B cell (primary cell): ENCODE measurements at regions not wholly inside any gene's neighbourhood (a gene's known extent, or its start where the extent isn't known, plus 50 kb on each side); places are given as distances from the start of the nearest gene placed in this dataset.
"Not testable (repeated sequence)": the region's sequence is repeated elsewhere in the genome, so short reads cannot be mapped to it uniquely, and the experiment has no call there.

ENCODE experiments used
- ATAC-seq: fragments of 200-7000 bp; cut with Tn5 transposase; one replicate; pipeline ENCODE4 v1.10.0; 2021; ENCODE audit warnings: low read depth, mild to moderate bottlenecking, moderate number of reproducible peaks, moderate library complexity
- CTCF ChIA-PET: fragments of 350-600 bp; sonication (Branson Sonifier 250); formaldehyde crosslinking; loops from one replicate; lab custom pipeline; 2021; ENCODE audit warnings: antibody characterized with exemption, inconsistent platforms; lab: Charles Lee
- POLR2A ChIA-PET: fragments of 350-600 bp; sonication (Branson Sonifier 250); formaldehyde crosslinking; loops from one replicate; lab custom pipeline; 2021; ENCODE audit warnings: antibody characterized with exemption; lab: Charles Lee
- DNase-seq: peaks from one replicate; pipeline ENCODE4 v3.0.0; 2013
- H2AFZ ChIP-seq: 2 replicates; pipeline ENCODE4 v1.6.1; 2012; ENCODE audit warnings: mild to moderate bottlenecking, low read depth, low read length; ENCODE audit not compliant: insufficient read depth, poor library complexity, severe bottlenecking
- H3K27ac ChIP-seq, 2 donors: 1 replicate in 1 of 2; 2 replicates in 1 of 2; pipeline ENCODE4 v1.5.1; 2012 to 2013; ENCODE audit warnings: low read length in 2 of 2, mild to moderate bottlenecking in 2 of 2, moderate library complexity in 1 of 2
- H3K27me3 ChIP-seq, 4 experiments: fragments of 200-600 bp in 1 of 4; sonication (generic) in 1 of 4; replicated peaks in 1 of 4; 1 replicate in 2 of 4; 2 replicates in 2 of 4; pipeline versions ENCODE4 v1.6.1 to v1.7.0; 2013 to 2016; ENCODE audit warnings: low read length in 3 of 4, mild to moderate bottlenecking in 2 of 4, mixed read lengths in 1 of 4, moderate library complexity in 1 of 4; ENCODE audit not compliant: insufficient read depth in 4 of 4, control insufficient read depth in 3 of 4; ENCODE audit errors: control extremely low read depth in 1 of 4
- H3K36me3 ChIP-seq, 2 experiments: replicated peaks in 1 of 2; 1 replicate in 1 of 2; 2 replicates in 1 of 2; pipeline versions ENCODE4 v1.6.1 to v1.7.1; 2013; ENCODE audit warnings: low read length in 1 of 2; ENCODE audit not compliant: insufficient read depth in 2 of 2, control insufficient read depth in 1 of 2; ENCODE audit errors: control extremely low read depth in 1 of 2, extremely low read depth in 1 of 2
- H3K4me1 ChIP-seq, 2 donors: fragments of 200-600 bp in 1 of 2; sonication (generic) in 1 of 2; 1 replicate in 1 of 2; 2 replicates in 1 of 2; pipeline versions ENCODE4 v1.5.1 to v1.6.1; 2013 to 2017; ENCODE audit warnings: low read length in 2 of 2; ENCODE audit not compliant: control insufficient read depth in 2 of 2, insufficient read depth in 2 of 2
- H3K4me2 ChIP-seq: replicated peaks from 2 replicates; pipeline ENCODE3; 2012; ENCODE audit warnings: mild to moderate bottlenecking, low read depth, low read length; ENCODE audit not compliant: poor library complexity, severe bottlenecking
- H3K4me3 ChIP-seq, 5 experiments: fragments of 200-600 bp in 1 of 5; sonication (generic) in 1 of 5; 1 replicate in 3 of 5; 2 replicates in 2 of 5; pipeline versions ENCODE4 v1.5.1 to v1.7.0; 2011 to 2016; ENCODE audit warnings: low read length in 4 of 5, mild to moderate bottlenecking in 4 of 5, low read depth in 2 of 5, control low read depth in 1 of 5, moderate library complexity in 1 of 5; ENCODE audit not compliant: insufficient read depth in 1 of 5; ENCODE audit errors: control extremely low read depth in 1 of 5, extremely low read depth in 1 of 5
- H3K79me2 ChIP-seq: fragments of 200-600 bp; sonication (generic); one replicate; pipeline ENCODE4 v1.6.0; 2016; ENCODE audit warnings: low read length; ENCODE audit not compliant: control insufficient read depth, insufficient read depth
- H3K9ac ChIP-seq: fragments of 200-600 bp; sonication (generic); 2 replicates; pipeline ENCODE4 v1.6.1; 2017; ENCODE audit warnings: mild to moderate bottlenecking, low read length, moderate library complexity
- H3K9me3 ChIP-seq, 3 donors: one replicate each; pipeline versions ENCODE4 v1.6.1 to v1.7.1; 2013; ENCODE audit warnings: low read length in 2 of 3; ENCODE audit not compliant: control insufficient read depth in 2 of 3, insufficient read depth in 1 of 3; ENCODE audit errors: control extremely low read depth in 1 of 3
- H4K20me1 ChIP-seq: 2 replicates; pipeline ENCODE4 v1.6.0; 2012; ENCODE audit warnings: mild to moderate bottlenecking, low read length; ENCODE audit not compliant: insufficient read depth, control insufficient read depth, poor library complexity, severe bottlenecking
- H3K27ac Mint-ChIP-seq: one replicate; pipeline ENCODE4 v1.8.0; 2021; ENCODE audit warnings: mixed read lengths
- H3K27me3 Mint-ChIP-seq: one replicate; pipeline ENCODE4 v1.8.0; 2021; ENCODE audit warnings: mixed read lengths
- H3K4me1 Mint-ChIP-seq: one replicate; pipeline ENCODE4 v1.8.0; 2021; ENCODE audit warnings: mixed read lengths
- H3K4me3 Mint-ChIP-seq: one replicate; pipeline ENCODE4 v1.8.0; 2021; ENCODE audit warnings: mixed read lengths
- H3K9me3 Mint-ChIP-seq: one replicate; pipeline ENCODE4 v1.8.0; 2022; ENCODE audit warnings: mixed read lengths; ENCODE audit not compliant: insufficient read depth
- EZH2 ChIP-seq: IDR thresholded peaks from 2 replicates; pipeline ENCODE4 v1.6.1; 2012; ENCODE audit warnings: borderline replicate concordance, low read depth, mild to moderate bottlenecking, moderate library complexity, low read length; ENCODE audit not compliant: insufficient read depth, poor library complexity, severe bottlenecking
- WGBS: methylation state at CpG from one replicate; pipeline ENCODE4 v1.1.5; 2013; ENCODE audit warnings: missing lambda C conversion rate; ENCODE audit not compliant: insufficient coverage; 5-methylcytosine and 5-hydroxymethylcytosine counted together
- intact Hi-C: fragments of 100-400 bp; cut with micrococcal nuclease; formaldehyde crosslinking; loops from one replicate; pipeline ENCODE4 v1.10.0; 2022
- TF ChIP-seq, protein P1 (sequence below): fragments of 200-600 bp; IDR thresholded peaks from one replicate; pipeline ENCODE4 v1.8.0; 2022; ENCODE audit warnings: antibody characterized with exemption, mild to moderate bottlenecking

DNA sequence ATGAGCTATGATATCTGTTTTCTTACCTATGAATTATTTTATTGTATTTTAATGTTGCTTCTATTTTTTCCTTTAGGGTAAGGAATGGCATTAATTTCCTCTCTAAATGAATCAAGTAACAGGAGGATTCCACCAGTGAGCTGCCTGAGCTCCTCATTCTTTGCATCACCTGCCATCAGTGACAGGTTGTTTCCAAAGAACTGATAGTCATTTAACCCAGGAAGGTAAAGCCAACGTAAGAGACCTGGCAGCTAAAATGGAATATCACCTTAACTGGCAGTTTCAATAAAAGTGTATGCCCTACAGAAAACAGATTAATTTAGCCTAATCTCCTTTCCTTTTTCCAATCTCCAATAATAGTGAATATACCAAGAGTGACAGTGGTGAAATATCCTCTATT, 812.0 kb downstream of the SLITRK5 start:
- no CpG with 5 or more reads among the region's 1 CpG for WGBS
- Histone ChIP-seq H3K27me3 (no peaks in the 10 kb centered on the region), H3K4me3 (no peak overlapping the region)

DNA sequence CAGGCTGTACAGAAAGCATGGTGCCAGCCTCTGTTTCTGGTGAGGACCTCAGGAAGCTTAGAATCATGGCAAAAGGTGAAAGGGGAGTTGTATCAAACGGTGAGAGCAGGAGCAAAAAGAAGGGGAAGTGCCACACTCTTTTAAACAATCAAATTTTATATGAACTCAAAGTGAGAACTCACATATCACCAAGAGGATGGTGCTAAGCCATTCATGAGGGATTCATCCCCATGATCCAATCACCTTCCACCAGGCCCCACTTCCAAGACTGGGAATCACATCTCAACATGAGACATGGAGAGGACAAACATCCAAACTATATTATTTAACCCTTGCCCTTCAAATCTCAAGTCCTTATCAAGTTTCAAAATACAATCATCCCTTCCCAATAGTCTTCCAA, 836.7 kb downstream of the SLITRK5 start:
- no CpG with 5 or more reads among the region's 1 CpG for WGBS
- ChIA-PET POLR2A (no interaction called here), CTCF (no interaction called here)
- Mint-ChIP-seq H3K9me3 (peaks cover 18% of the 10 kb centered on the region), H3K27me3 (no peaks in the 10 kb centered on the region), H3K4me1 (no peaks in the 10 kb centered on the region), H3K4me3 (no peak overlapping the region), H3K27ac (no peak overlapping the region)
- H3K27ac ChIP-seq, result no peak overlapping the region
- DNase-seq (no peak), ATAC-seq (no peak)
- no peak overlapping the region for H2AFZ ChIP-seq
- intact Hi-C loops, result no loop called here
- H3K27me3 ChIP-seq, result no peaks in the 10 kb centered on the region
- H3K9me3 ChIP-seq, result peaks cover 0 to 18% (median 9%) of the 10 kb centered on the region in 3 donors
- no peaks in the 10 kb centered on the region for H3K4me1 ChIP-seq
- H3K36me3 ChIP-seq, result no peaks in the 10 kb centered on the region
- no peak overlapping the region for H3K4me2 ChIP-seq
- no peak overlapping the region for H3K9ac ChIP-seq
- TF ChIP-seq, protein P1, sequence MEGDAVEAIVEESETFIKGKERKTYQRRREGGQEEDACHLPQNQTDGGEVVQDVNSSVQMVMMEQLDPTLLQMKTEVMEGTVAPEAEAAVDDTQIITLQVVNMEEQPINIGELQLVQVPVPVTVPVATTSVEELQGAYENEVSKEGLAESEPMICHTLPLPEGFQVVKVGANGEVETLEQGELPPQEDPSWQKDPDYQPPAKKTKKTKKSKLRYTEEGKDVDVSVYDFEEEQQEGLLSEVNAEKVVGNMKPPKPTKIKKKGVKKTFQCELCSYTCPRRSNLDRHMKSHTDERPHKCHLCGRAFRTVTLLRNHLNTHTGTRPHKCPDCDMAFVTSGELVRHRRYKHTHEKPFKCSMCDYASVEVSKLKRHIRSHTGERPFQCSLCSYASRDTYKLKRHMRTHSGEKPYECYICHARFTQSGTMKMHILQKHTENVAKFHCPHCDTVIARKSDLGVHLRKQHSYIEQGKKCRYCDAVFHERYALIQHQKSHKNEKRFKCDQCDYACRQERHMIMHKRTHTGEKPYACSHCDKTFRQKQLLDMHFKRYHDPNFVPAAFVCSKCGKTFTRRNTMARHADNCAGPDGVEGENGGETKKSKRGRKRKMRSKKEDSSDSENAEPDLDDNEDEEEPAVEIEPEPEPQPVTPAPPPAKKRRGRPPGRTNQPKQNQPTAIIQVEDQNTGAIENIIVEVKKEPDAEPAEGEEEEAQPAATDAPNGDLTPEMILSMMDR, result no peak
- H4K20me1 ChIP-seq, result no peaks in the 10 kb centered on the region
- H3K4me3 ChIP-seq, result no peak overlapping the region
- no peaks in the 10 kb centered on the region for H3K79me2 ChIP-seq

More for the DNA sequence above, 812.0 kb downstream of the SLITRK5 start:
- no peak for ATAC-seq
- ChIA-PET POLR2A (no interaction called here), CTCF (no interaction called here)
- DNase-seq, result no peak
- Histone ChIP-seq H3K79me2 (no peaks in the 10 kb centered on the region), H3K4me1 (no peaks in the 10 kb centered on the region), H3K9ac (no peak overlapping the region), H3K36me3 (no peaks in the 10 kb centered on the region), H4K20me1 (no peaks in the 10 kb centered on the region), H3K27ac (no peak overlapping the region), H2AFZ (no peak overlapping the region), H3K4me2 (no peak overlapping the region), H3K9me3 (peaks cover 2 to 8% (median 2%) of the 10 kb centered on the region in 3 donors)
- Mint-ChIP-seq H3K4me3 (no peak overlapping the region), H3K4me1 (no peaks in the 10 kb centered on the region), H3K9me3 (peaks cover 5% of the 10 kb centered on the region), H3K27ac (no peak overlapping the region), H3K27me3 (no peaks in the 10 kb centered on the region)
- TF ChIP-seq, protein P1, result no peak
- no peak for TF ChIP-seq EZH2
- intact Hi-C loops, result no loop called here

DNA sequence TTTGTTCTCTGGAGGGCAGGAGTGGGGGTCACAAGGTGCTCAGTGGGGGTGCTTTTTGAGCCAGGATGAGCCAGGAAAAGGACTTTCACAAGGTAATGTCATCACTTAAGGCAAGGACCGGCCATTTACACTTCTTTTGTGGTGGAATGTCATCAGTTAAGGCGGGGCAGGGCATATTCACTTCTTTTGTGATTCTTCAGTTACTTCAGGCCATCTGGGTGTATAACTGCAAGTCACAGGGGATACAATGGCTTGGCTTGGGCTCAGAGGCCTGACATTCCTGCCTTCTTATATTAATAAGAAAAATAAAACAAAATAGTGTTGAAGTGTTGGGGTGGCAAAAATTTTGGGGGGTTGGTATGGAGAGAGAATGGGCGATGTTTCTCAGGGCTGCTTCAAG, 841.8 kb downstream of the SLITRK5 start:
- H3K9ac ChIP-seq, H3K4me3 ChIP-seq, H3K79me2 ChIP-seq, H3K27me3 Mint-ChIP-seq, H3K4me1 ChIP-seq, H4K20me1 ChIP-seq, H3K27ac ChIP-seq, H3K27me3 ChIP-seq, DNase-seq, H2AFZ ChIP-seq, H3K27ac Mint-ChIP-seq, H3K36me3 ChIP-seq, ATAC-seq, H3K4me1 Mint-ChIP-seq, CTCF ChIA-PET, H3K9me3 Mint-ChIP-seq, H3K4me3 Mint-ChIP-seq, H3K4me2 ChIP-seq, POLR2A ChIA-PET, intact Hi-C loops: not testable (repeated sequence)
- WGBS, result 100% methylated on average over 1 of the region's 3 CpGs
- peaks cover 0 to 12% (median 8%) of the 10 kb centered on the region in 3 donors for H3K9me3 ChIP-seq
